Esophagus squamous epithelium (tissue), 5 donors: ENCODE measurements at regions not wholly inside any gene's neighbourhood (a gene's known extent, or its start where the extent isn't known, plus 50 kb on each side); places are given as distances from the start of the nearest gene placed in this dataset.

Experiments used
- DNase-seq: peaks from one replicate; lab custom pipeline; 2025; lab: John Stamatoyannopoulos, UW
- H3K27ac ChIP-seq, 4 donors: fragments of 200-600 bp; sonication (generic); one replicate each; pipeline ENCODE4 v1.5.1; 2016 to 2019; ENCODE audit warnings: mild to moderate bottlenecking in 1 of 4
- H3K27me3 ChIP-seq, 4 donors: fragments of 200-600 bp; sonication (generic); 1 replicate in 3 of 4; 2 replicates in 1 of 4; pipeline versions ENCODE4 v1.5.1 to v1.6.0; 2017 to 2021; ENCODE audit warnings: antibody characterized with exemption in 1 of 4
- H3K36me3 ChIP-seq, 3 donors: fragments of 200-600 bp; sonication (generic); one replicate each; pipeline ENCODE4 v1.5.1; 2016 to 2019
- H3K4me1 ChIP-seq, 3 donors: fragments of 200-600 bp; sonication (generic); one replicate each; pipeline ENCODE4 v1.5.1; 2017 to 2019
- H3K4me3 ChIP-seq, 4 donors: fragments of 200-600 bp; sonication (generic); 1 replicate in 3 of 4; 2 replicates in 1 of 4; pipeline ENCODE4 v1.5.1; 2016 to 2019; ENCODE audit warnings: mild to moderate bottlenecking in 2 of 4, moderate library complexity in 1 of 4
- H3K9me3 ChIP-seq, 3 donors: fragments of 200-600 bp; sonication (generic); one replicate each; pipeline ENCODE4 v1.5.1; 2016 to 2019
- POLR2A ChIP-seq, 4 donors: fragments of 450-650 bp; IDR thresholded peaks; one replicate each; pipeline ENCODE4 v1.6.1; 2017; ENCODE audit warnings: antibody characterized with exemption in 4 of 4, mild to moderate bottlenecking in 4 of 4, moderate library complexity in 3 of 4
- WGBS, 2 donors: methylation state at CpG; one replicate each; pipeline ENCODE4 v1.1.5; 2018; 5-methylcytosine and 5-hydroxymethylcytosine counted together
- intact Hi-C: fragments of 100-400 bp; cut with DNase I; formaldehyde crosslinking; loops from one replicate; pipeline ENCODE4 v1.15.0; 2022
- TF ChIP-seq, protein P1 (sequence below), 6 experiments: fragments of 450-650 bp in 4 of 6; fragments of 200-600 bp in 2 of 6; sonication (generic) in 2 of 6; IDR thresholded peaks; one replicate each; pipeline ENCODE4 v1.5.1; 2016 to 2019; ENCODE audit warnings: antibody characterized with exemption in 6 of 6, mild to moderate bottlenecking in 4 of 6, moderate library complexity in 4 of 6
- donor health status: DM: yes; HTN: yes; CAD: no.

DNA sequence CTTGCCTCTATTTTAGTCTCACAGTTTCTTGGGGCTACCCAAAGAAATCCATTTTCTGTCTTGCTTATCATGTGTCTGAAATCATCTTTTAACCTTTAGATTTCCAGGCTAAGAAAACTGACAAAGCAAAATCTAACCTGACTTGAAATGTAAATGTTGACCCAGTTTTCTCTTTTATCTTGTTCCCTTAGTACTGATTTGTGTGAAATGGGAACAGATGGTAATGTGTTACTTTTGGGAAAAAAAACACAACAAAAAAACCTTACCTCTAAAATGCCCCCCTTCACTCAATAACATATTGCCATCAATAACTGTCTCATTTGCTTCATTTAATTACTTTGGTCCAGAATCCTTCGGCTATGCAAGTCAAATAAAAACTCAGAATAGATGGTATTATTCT lies 383.2 kb upstream of the DCN start:
- no peak overlapping the region for H3K27ac ChIP-seq
- H3K9me3 ChIP-seq = no peaks in the 10 kb centered on the region
- no peaks in the 10 kb centered on the region for H3K4me1 ChIP-seq
- H3K27me3 ChIP-seq = no peaks in the 10 kb centered on the region
- DNase-seq = no peak
- intact Hi-C loops = no loop called here
- no peak for TF ChIP-seq POLR2A (IDR thresholded peaks at IDR 0.05)
- TF ChIP-seq, protein P1, sequence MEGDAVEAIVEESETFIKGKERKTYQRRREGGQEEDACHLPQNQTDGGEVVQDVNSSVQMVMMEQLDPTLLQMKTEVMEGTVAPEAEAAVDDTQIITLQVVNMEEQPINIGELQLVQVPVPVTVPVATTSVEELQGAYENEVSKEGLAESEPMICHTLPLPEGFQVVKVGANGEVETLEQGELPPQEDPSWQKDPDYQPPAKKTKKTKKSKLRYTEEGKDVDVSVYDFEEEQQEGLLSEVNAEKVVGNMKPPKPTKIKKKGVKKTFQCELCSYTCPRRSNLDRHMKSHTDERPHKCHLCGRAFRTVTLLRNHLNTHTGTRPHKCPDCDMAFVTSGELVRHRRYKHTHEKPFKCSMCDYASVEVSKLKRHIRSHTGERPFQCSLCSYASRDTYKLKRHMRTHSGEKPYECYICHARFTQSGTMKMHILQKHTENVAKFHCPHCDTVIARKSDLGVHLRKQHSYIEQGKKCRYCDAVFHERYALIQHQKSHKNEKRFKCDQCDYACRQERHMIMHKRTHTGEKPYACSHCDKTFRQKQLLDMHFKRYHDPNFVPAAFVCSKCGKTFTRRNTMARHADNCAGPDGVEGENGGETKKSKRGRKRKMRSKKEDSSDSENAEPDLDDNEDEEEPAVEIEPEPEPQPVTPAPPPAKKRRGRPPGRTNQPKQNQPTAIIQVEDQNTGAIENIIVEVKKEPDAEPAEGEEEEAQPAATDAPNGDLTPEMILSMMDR (IDR thresholded peaks at IDR 0.05) = no peak
- WGBS, 2 donors = 69 to 90% methylated on average over 1 of the region's 1 CpG
- H3K36me3 ChIP-seq = no peaks in the 10 kb centered on the region
- H3K4me3 ChIP-seq = no peak overlapping the region

DNA sequence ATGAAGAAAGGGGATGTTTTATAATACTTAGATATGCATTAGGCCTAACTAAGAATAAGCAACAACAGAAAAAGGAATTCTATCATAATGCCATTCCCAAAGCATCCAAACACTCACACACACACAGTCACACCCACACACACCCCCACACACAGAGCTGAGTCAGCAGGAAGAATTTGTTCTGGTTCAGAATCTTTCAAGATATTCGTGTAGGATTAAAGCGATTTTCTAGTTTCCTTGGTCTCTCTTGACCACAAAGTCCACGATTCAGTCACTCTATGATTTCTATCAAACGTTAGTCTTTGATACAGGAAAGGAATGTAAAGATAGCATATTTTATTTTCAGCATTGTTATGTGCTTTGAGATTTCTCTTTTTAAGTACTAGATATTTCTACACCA lies 382.6 kb upstream of the DCN start:
- H3K36me3 ChIP-seq = no peaks in the 10 kb centered on the region
- no peak for DNase-seq
- TF ChIP-seq, protein P1 (IDR thresholded peaks at IDR 0.05) = no peak
- no peak for TF ChIP-seq POLR2A (IDR thresholded peaks at IDR 0.05)
- H3K27me3 ChIP-seq = no peaks in the 10 kb centered on the region
- intact Hi-C loops = no loop called here
- 56 to 67% methylated on average over 4 of the region's 4 CpGs for WGBS, 2 donors
- no peaks in the 10 kb centered on the region for H3K9me3 ChIP-seq
- no peak overlapping the region for H3K4me3 ChIP-seq
- H3K27ac ChIP-seq = no peak overlapping the region
- H3K4me1 ChIP-seq = no peaks in the 10 kb centered on the region

DNA sequence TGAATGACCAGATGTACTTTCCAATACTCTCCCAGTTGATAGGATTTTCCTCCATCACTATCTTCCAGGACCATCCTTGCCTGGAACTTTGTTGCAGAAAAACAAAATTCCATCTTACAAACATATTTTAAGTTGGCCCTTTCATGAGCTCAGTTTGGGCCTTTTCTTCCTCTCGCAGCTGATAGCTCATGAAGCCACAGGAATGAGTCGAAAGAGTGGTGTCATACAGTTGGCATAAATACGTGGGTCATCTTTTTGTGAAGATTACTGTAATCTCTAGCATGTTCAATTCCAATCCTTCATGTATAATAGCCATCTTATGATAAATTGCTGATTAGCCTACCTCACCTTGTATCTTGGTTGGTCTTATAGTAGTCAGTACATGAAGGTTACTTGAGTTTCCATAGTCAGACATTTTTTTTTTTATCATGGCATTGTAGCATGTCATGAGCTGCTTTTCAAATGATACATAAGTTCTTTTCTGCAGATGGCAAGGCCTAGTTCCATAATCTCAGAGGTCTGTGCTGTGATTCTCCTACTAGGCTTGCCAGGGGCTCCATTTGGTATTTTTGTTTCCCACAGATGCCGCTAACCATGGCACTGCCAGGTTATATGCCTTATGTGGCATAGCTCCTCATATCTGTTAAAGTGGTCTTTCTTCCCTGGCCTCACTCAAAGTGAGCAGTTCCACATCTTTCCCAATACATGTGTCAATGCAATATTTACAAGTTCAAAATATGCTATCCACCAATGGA lies 380.6 kb upstream of the DCN start:
- WGBS, 2 donors = 91 to 92% methylated on average over 4 of the region's 4 CpGs
- no peak for DNase-seq
- intact Hi-C loops = no loop called here
- H3K4me3 ChIP-seq = no peak overlapping the region
- no peaks in the 10 kb centered on the region for H3K36me3 ChIP-seq
- no peak overlapping the region for H3K27ac ChIP-seq
- no peaks in the 10 kb centered on the region for H3K4me1 ChIP-seq
- H3K27me3 ChIP-seq = no peaks in the 10 kb centered on the region
- TF ChIP-seq, protein P1 (IDR thresholded peaks at IDR 0.05) = no peak
- no peak for TF ChIP-seq POLR2A (IDR thresholded peaks at IDR 0.05)
- no peaks in the 10 kb centered on the region for H3K9me3 ChIP-seq

DNA sequence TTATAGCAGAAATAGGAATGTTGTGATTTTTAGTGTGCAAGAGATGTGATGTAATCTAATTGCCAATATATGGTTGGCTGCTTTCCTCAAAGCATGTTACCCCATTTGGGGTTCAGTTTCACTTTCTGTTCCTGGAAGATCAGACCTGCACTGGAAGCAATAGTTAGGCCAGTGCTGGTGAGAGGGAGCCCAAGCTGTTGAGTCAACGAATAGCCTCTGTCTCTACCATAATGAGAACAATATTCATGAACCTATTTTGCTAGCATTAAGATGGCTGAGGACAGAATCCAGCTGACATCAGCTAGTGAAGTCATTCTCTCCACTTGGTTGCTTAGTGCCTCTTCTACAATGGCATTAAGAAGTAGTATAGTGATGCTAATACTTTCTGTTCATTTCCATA lies 379.9 kb upstream of the DCN start:
- no peak for DNase-seq
- intact Hi-C loops = no loop called here
- no peak overlapping the region for H3K27ac ChIP-seq
- no peaks in the 10 kb centered on the region for H3K36me3 ChIP-seq
- H3K9me3 ChIP-seq = no peaks in the 10 kb centered on the region
- no peak overlapping the region for H3K4me3 ChIP-seq
- no peaks in the 10 kb centered on the region for H3K27me3 ChIP-seq
- H3K4me1 ChIP-seq = no peaks in the 10 kb centered on the region
- WGBS, 2 donors = 70 to 85% methylated on average over 1 of the region's 1 CpG
- TF ChIP-seq POLR2A (IDR thresholded peaks at IDR 0.05) = no peak
- TF ChIP-seq, protein P1 (IDR thresholded peaks at IDR 0.05) = no peak

DNA sequence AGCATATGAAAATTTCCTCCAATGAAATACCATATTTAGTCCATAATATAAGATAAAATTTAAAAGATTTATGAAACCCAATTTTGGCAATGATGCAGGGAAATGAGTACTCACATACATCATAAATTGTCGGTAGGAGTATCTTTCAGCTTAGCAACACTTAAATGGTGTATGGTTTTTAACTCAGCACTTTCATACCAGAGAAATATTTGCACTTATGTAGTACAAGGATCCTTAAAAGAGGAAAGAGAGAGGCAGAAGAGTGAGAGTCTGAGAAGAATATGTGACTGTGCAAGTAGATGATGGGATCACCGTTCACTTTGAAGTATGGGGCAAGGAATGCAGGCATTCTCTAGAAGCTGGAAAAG lies 379.3 kb upstream of the DCN start:
- WGBS, 2 donors = 72 to 83% methylated on average over 2 of the region's 2 CpGs

More for the DNA sequence above, 379.3 kb upstream of the DCN start:
- intact Hi-C loops = no loop called here
- H3K9me3 ChIP-seq = no peaks in the 10 kb centered on the region
- no peaks in the 10 kb centered on the region for H3K4me1 ChIP-seq
- H3K27me3 ChIP-seq = no peaks in the 10 kb centered on the region
- H3K4me3 ChIP-seq = no peak overlapping the region
- no peak for TF ChIP-seq POLR2A (IDR thresholded peaks at IDR 0.05)
- TF ChIP-seq, protein P1 (IDR thresholded peaks at IDR 0.05) = no peak
- H3K27ac ChIP-seq = no peak overlapping the region
- no peaks in the 10 kb centered on the region for H3K36me3 ChIP-seq
- DNase-seq = no peak
